GM18502 (cell line): ENCODE measurements at regions not wholly inside any gene's neighbourhood (a gene's known extent, or its start where the extent isn't known, plus 50 kb on each side); places are given as distances from the start of the nearest gene placed in this dataset.

Experiments
- ATAC-seq: cut with Tn5 transposase; IDR thresholded peaks from one replicate; pipeline ENCODE4 v1.9.1; 2021; ENCODE audit warnings: mild to moderate bottlenecking; ENCODE audit not compliant: unreplicated experiment, poor library complexity

DNA sequence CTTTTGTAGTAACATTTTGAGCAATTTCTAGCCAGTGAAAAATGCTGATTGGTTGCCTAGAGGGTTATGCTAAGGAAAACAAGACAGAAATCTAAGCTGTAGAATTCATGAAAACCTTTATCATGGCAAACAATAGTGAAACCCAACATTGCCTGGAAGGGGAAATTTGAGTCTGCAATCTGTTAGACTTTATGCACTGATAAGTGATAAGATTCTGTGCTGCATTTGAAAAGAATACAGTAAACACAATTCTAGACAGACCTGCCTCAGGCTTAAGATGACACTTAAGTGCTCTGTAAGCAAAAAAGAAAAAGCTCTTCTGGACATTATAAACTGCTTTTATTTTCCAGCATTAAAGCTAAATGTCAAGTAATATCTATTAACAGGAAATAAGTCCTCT lies 519.3 kb downstream of the ISL1 start:
- ATAC-seq = no peak

DNA sequence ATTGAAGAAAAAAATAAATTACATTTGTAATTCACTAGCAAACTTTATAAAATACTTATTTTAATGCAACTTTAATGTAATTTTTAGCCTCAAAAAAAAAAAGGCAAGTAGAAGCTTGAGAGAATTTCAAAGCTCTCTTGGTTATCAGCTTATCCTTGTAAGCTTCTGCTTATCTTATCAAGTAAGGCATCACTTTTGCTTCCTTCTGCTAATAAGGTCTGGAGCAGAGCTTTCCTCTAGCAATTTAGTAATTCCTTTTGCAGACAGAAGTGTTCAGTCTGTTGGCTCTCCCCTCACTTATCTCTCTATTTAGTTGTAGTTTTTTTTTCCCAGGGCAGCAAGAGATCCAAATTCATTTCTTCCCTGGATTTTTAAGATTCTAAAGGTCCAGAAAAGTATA lies 525.0 kb downstream of the ISL1 start:
- ATAC-seq = no peak

DNA sequence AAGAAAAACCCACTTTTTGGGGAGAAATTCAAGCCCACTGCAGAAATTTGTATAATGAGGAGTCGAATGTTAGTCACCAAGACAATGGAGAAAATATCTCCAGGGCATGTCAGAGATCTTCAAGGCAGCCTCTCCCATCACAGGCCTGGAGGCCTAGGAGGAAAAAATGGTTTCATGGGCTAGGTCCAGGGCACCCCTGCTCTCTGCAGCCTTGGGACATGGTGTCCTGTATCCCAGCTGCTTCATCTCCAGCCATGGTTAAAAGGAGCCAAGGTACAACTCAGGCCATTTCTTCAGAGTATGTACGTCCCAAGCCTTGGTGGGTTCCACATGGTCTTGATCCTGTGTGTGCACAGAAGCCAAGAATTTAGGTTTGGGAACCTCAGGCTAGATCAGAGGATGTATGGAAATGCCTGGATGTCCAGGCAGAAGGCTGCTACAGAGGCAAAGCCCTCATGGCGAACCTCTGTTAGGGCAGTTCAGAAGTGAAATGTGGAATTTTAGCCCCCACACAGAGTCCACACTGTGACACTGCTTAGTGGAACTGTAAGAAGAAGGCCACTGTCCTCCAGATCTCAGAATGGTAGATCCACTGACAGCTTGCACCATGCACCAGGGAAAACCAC lies 561.4 kb downstream of the ISL1 start:
- no peak for ATAC-seq

DNA sequence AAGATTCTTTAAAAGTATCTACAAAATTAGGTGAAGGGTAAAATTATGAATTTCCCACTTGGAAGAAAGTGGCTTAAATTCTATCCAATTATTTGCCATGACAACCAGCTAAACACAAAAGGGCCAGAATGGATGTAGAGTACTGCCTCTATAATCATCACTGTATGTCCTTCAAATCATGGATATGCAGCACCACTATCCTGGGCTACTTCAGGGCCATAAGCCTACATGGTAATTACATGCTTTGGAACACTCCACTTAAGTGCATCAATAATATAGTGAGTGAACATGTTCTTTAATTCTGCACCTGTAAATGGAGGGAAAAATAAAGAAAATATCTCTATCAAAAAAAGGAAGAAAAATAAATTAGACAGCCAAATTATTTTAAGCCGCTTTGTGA lies 575.2 kb downstream of the ISL1 start:
- no peak for ATAC-seq

DNA sequence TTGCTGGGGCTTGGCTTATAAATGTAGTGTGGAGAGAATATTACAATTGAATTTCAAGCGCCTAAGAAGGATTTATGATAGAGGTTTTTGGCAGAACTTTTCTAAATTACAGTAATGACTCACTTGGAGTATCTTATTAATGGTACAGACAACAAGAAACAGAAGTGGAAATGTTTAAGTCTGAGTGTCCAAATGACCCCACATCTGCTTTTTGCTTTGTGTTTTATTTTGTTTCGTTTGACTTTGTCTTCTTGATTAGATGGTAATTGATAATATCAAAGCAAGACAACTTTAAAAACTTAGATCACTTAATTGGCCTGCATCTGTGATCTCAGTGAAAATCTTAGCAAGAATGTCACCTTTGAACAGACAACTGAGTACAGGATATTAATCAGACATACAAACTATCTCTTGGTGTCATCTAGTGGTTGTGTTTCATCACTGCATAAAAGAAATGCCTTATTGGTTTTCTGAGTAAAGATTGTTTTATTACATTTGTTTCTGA lies 577.4 kb downstream of the ISL1 start:
- no peak for ATAC-seq

DNA sequence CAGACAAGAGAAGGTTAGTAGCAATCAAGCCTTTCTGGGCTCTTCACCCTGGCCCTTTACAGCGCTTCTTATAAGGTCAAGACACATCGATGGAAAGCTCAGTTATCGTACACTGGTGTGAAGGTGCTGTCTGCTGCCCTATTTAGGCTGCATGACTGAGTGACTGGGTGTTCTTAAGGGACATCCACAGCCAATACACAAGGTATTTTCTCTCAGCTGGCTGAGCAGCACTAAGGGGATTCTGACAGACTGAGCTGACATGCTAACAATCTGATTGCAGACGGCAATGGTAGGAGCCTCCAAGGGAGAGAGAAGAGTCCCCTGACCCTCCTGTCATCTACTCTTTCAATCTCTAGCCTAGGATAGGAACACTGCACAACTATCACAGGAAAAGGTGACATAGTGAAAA lies 577.9 kb downstream of the ISL1 start:
- ATAC-seq = no peak

DNA sequence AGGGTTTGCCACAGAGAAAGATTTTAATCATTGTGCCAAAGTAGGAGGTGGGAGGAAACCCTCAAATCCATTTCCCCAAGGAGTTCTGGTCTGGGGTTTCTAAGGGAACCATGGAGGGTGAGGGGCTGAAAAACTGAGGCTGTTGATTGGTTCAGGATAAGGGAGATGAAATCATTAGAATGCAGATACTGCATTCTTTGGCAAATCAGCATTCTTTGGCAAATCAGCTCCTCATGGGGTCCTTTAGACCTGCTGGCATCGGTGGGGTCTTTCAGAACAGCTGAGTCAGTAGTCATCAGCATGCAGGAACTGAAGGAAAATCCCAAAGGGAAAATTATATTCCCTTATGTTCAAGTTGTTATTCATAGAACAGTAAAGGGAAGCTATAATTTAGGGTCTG lies 585.5 kb downstream of the ISL1 start:
- ATAC-seq = no peak

DNA sequence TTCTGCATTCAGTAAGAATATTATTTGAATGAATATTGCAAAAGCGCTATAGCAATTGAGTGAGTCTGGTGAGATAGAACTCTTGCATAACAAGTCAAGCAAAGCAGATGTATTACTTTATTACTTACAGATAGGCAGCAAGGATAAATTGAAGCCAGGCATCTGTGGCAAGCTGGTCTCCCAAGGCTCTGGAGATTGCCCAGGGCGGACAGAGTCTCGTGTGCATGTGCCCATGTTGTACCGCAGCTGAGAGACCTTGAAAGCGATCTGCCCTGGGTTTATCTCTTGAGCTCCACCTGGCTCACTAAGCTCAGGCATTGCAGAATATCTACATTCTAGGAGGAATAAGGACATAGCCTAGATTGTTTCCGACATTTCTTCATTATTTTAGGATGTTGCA lies 591.6 kb downstream of the ISL1 start:
- no peak for ATAC-seq

DNA sequence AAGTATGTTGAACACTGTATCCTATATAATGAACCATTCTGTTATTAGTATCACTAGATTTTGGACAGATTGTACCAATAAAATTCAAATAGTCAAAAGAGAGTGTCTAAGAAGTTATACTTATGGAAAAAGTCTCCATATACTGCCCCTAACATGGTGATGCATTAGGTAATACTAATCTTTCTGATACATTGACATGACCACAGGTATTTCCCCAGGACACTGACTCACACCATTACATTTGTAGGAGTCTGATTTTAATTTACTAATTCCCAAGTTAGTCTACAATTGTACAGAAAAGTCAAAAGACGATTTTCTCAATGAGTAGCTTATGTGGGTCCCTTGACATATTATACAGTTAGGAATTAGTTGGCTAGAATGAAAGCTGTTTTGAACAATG lies 593.8 kb downstream of the ISL1 start:
- no peak for ATAC-seq

DNA sequence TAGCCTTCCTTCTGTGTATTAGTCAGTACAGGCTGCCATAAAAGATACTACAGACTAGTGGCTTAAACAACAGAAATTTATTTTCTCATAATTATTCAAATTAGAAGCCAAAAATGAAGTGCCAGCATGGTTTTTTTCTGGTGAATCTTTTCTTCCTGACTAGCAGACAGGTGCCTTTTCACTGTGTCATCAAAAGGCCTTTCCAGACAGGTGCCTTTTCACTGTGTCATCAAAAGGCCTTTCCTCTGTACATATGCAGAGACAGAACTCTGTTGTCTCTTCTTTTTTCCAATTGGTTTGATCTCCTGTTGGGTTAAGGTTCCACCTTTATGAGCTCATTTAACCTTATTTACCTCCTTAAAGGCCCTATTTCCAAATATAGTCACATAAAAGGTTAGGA lies 599.9 kb downstream of the ISL1 start:
- ATAC-seq = no peak

DNA sequence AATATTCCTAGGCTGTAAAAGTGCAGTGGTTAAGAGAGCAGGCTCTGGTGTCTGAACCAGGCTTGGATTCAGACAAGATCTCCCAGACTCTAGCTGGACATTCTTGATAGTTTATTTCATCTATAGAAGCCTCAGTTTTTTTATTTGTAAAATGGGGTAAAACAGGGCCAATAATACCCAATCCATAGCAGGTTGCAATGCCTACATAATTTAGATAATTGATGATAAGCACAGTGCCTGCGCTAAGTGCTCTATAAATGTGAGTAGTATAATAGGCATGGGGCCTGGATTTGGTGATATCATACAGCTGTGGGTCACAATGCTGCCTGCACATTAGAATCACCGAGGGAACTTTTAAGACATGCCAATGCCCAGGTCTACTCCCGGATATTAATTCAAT lies 603.5 kb downstream of the ISL1 start:
- ATAC-seq = no peak

DNA sequence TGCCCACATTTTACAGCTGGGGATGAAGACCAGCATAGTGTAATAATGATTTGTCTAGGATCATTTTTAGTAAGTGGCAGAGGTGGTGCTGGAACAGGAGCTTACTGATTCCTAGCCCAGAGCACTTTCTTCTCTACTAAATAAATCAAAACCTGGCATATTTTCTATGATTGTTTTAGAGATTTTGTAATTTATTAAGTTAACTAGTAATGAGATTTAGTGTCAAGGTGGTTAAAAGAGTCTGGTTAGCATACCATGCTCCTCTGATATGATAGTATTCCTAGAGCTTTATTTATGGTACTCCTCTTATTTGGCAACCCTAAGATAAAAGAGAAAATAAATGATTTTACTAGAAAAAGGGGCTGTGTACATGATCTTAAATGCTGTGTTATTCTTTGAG lies 604.0 kb downstream of the ISL1 start:
- no peak for ATAC-seq

DNA sequence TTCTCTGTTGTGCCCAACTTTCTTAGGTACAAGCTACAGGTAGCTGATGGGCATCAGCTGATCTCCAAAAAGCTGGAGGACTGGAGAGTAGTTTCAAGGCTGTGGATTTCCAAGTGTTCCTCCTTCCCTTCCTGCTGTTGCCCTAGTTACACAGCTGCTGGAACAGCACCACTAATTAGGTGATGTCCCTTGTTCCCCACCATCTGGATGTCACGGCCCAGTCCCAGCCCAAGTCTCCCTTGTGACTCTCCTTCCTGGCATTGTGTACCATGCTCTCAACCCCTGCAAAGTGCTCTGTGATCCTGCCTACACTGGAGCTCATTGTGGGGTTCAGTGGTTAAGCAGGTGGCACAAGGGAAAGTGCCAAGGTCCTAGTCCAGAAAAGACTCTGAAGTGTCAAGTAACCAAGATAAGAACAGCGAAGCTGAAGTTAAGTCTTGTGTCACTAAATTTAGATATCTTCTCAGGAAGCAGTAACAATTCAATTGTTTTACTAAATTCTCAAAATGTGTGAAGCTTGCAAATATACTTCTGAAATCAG lies 604.5 kb downstream of the ISL1 start:
- no peak for ATAC-seq

DNA sequence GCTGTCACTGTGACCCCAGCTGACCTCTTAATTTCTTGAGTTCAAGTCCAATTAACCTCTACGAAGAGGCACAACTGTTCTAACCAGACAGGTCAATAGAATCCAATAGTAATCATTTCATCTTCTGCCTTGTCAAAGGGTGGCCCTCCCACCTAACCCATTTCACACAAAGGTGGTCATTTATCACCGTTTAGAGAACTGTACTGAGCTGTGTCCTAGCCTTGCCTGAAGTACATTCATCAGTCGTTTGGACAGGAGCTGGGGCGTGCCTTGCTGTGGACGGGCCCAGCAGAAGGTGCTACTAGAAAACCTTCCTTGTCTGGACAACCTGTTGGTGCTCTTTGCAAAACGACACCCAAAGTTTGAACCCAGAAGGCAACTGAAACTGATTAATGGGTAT lies 605.4 kb downstream of the ISL1 start:
- no peak for ATAC-seq

DNA sequence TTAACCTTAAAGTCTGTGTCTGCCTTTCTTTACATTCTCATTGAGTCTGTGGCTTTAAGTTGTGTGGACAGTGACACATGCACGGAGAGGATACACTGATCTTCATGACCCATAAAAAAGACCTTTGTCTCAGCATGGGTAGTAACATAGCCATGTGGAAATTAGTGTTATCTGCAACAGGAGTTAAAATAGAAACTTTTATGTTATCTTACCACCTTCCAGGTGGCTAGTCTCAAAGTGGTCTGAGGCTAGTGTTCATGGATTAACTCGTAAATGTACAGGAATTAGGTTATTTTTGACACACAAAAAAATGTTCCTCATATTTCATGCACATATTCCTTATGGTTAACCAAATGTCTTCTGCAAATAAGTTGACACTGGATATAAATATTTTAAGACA lies 607.0 kb downstream of the ISL1 start:
- ATAC-seq = no peak

DNA sequence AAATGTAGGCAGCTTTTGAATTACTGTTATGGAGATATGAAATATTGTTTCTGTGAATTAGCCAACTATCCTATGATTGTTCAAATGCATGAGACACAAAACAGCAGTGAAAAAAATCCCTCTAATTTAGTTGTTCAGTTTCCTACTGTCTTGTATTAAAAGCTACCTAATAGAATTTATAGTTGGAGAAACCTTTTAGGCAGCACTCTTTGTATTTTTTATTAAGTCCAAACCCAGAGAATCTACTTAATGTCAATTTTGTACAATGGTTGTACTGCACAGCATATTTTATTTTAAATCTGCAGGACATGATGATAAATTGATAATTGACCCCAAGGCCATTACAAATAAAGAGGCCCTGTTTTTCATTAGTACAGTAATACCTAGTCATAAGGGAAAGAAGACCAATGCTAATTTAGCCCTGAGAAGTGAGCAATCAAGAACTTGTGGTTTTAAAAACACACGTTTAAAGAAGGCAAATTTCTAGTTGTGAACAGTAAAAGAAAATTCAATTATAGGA lies 607.5 kb downstream of the ISL1 start:
- ATAC-seq = no peak

DNA sequence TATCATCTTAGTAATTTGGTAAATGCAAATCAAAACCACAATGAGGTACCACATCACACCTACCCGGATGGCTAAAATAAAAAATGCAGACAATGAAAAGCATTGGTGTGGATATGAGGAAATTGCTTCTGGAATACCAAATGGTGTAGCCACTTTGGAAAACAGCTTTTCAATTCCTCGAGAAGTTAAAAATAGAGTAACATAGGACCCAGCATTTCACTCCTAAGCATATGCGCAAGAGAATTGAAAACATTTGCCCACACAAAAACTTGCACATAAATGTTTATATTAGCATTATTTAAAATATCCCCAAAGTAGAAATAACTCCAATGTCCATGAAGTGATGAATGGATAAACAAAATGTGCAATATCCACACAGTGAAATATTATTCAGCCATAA lies 608.7 kb downstream of the ISL1 start:
- no peak for ATAC-seq

DNA sequence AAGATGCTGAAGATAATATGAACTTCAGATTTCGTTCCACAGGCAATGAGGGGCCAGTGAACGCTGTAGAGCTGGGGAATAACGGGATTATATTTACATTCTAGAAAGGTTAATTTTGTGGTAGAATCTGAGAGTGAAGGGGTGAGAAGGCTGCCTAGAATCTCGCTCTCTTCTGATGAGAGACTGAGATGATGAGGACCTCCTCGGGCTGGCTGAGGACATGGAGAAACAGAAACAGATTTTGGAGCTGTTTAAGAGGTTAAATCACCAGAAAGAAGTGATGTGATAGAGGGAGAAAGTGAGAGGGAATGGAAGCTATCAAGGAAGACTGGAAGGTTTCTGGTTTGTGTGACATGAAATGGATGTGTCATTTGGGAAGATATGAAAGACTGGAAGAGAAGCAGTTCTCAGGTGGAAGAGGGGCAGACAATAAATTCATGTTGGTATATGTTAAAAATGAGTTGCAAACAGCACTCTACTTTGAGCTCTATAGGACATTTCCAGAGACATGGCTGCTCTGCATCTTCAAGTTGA lies 612.6 kb downstream of the ISL1 start:
- ATAC-seq = no peak

DNA sequence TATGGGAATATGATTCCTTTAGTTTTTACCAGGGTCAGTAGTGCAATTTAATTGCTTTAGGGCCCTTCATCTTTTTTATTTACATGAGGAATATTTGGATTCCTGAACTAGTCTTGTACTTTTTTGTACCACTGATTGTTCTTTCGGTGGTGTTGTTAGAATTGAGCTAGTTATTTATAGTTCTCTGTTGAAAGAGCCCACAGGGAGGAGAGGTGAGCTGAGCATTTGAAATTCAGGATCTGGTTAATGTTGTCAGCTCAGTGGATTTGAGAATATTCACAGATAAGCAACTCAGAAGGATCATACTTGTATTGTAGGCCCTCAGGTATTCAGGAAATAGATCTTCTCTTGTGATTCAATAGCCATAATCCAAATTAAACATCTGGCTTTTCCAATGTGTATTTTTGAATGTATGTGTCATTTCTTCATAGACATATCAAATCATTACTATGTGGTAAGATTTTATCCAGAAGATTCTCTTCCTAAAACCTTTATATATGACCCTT lies 613.2 kb downstream of the ISL1 start:
- no peak for ATAC-seq

DNA sequence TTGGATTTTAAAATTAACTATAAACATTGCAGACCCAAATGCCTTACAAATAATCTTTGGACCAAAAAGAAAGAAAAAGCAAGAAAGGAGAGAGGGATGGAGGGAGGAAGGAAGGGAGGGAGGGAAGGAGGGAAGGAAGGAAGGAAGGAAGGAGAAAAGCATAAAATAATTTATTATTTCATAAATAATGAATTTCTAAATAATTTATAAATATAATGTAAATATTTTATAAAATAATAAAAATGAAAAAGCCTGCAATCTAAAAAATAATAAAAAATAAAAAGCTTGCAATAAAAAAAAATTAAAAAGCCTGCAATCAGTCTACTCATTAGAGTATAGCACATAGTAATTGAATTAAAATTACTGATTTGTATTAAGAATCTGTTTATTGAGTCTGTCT lies 614.3 kb downstream of the ISL1 start:
- no peak for ATAC-seq

DNA sequence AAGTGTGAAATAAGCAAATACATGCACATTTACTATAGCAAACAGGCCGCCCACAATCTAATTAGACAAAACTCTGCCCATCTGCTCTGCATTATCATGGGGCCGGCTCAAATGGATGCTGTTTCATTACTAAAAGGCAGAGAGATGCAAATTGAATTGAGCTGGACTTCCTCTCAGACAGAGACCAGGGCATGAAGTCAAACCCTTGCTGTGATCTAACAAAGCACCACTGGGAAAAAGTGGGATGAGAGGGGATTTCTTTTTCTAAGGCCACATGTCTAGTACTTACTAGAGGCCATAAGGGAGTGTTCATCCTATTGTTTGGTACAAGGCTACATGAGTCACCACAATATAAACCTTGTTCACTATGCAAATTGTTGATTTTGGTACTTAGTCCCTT lies 614.7 kb downstream of the ISL1 start:
- ATAC-seq = no peak
